ENCODE measurements at regions not wholly inside any gene's neighbourhood (a gene's known extent, or its start where the extent isn't known, plus 50 kb on each side); places are given as distances from the start of the nearest gene placed in this dataset.

- no peak for DNase-seq (ENCODE audit: low read depth)
- H3K4me3 ChIP-seq (ENCODE audit: low read depth, low read length): no peak overlapping the region
- TF ChIP-seq CTCF (IDR thresholded peaks at IDR 0.05; ENCODE audit: insufficient read depth, low read depth, low read length, missing control alignments): no peak
Observed at GRCh38 chr22:22094514-22094913, 111.9 kb upstream of the TOP3B start.

- DNase-seq (ENCODE audit: low read depth): no peak
- no peak for TF ChIP-seq CTCF (IDR thresholded peaks at IDR 0.05; ENCODE audit: insufficient read depth, low read depth, low read length, missing control alignments)
- H3K4me3 ChIP-seq (ENCODE audit: low read depth, low read length): no peak overlapping the region
Observed at GRCh38 chr22:22093743-22094142, 111.2 kb upstream of the TOP3B start.

GRCh38 chr22:22092974-22093373 lies 110.4 kb upstream of the TOP3B start:
- DNase-seq (ENCODE audit: low read depth): no peak
- TF ChIP-seq CTCF (IDR thresholded peaks at IDR 0.05; ENCODE audit: insufficient read depth, low read depth, low read length, missing control alignments): no peak
- no peak overlapping the region for H3K4me3 ChIP-seq (ENCODE audit: low read depth, low read length)

- no peak for TF ChIP-seq CTCF (IDR thresholded peaks at IDR 0.05; ENCODE audit: insufficient read depth, low read depth, low read length, missing control alignments)
- no peak overlapping the region for H3K4me3 ChIP-seq (ENCODE audit: low read depth, low read length)
- no peak for DNase-seq (ENCODE audit: low read depth)
Observed at GRCh38 chr22:22092101-22092500, 109.5 kb upstream of the TOP3B start.

- TF ChIP-seq CTCF (IDR thresholded peaks at IDR 0.05; ENCODE audit: insufficient read depth, low read depth, low read length, missing control alignments): no peak
- no peak overlapping the region for H3K4me3 ChIP-seq (ENCODE audit: low read depth, low read length)
- no peak for DNase-seq (ENCODE audit: low read depth)
Observed at GRCh38 chr22:22091400-22091878, 108.9 kb upstream of the TOP3B start.

GRCh38 chr22:22090650-22091399 lies 108.2 kb upstream of the TOP3B start:
- no peak for TF ChIP-seq CTCF (IDR thresholded peaks at IDR 0.05; ENCODE audit: insufficient read depth, low read depth, low read length, missing control alignments)
- no peak overlapping the region for H3K4me3 ChIP-seq (ENCODE audit: low read depth, low read length)
- DNase-seq (ENCODE audit: low read depth): no peak

Measured in GM12865 (cell line).